ENCODE measurements at regions not wholly inside any gene's neighbourhood (a gene's known extent, or its start where the extent isn't known, plus 50 kb on each side); places are given as distances from the start of the nearest gene placed in this dataset.

DNA sequence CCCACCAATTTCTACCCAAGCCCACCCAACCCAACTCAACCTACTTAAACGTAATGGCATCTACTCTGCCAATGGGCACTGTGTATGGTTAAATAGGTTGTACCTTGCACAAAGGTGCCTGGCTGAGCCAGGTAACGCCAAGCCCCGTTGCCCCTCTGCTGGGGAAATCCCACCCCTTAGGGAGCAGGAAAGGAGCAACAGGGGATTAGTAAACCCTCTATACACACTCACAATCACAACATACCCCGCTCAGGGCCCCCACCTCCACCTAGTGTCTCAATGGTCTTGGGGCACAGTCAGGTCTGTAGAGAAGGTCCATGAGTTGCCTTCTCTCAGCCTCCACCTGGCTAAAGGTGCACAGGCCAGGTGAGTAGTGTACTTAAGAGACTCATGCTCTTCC is 74.3 kb upstream of the PCBD1 start:
- no peak for ATAC-seq (ENCODE audit: low read depth)
- ChIA-PET CTCF (no interaction called here), POLR2A (no interaction called here)
- no peak overlapping the region for H3K4me3 Mint-ChIP-seq
- DNase-seq: no peak
- H3K4me1 Mint-ChIP-seq: no peaks in the 10 kb centered on the region
- H3K36me3 Mint-ChIP-seq (ENCODE audit: low read depth): no peaks in the 10 kb centered on the region
- H3K27me3 Mint-ChIP-seq: peaks cover 5% of the 10 kb centered on the region
- intact Hi-C loops (cut with micrococcal nuclease): no loop called here
- H3K9me3 Mint-ChIP-seq: no peaks in the 10 kb centered on the region
- no peak overlapping the region for H3K27ac Mint-ChIP-seq
- TF ChIP-seq, protein P1, sequence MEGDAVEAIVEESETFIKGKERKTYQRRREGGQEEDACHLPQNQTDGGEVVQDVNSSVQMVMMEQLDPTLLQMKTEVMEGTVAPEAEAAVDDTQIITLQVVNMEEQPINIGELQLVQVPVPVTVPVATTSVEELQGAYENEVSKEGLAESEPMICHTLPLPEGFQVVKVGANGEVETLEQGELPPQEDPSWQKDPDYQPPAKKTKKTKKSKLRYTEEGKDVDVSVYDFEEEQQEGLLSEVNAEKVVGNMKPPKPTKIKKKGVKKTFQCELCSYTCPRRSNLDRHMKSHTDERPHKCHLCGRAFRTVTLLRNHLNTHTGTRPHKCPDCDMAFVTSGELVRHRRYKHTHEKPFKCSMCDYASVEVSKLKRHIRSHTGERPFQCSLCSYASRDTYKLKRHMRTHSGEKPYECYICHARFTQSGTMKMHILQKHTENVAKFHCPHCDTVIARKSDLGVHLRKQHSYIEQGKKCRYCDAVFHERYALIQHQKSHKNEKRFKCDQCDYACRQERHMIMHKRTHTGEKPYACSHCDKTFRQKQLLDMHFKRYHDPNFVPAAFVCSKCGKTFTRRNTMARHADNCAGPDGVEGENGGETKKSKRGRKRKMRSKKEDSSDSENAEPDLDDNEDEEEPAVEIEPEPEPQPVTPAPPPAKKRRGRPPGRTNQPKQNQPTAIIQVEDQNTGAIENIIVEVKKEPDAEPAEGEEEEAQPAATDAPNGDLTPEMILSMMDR (IDR thresholded peaks at IDR 0.05): no peak

DNA sequence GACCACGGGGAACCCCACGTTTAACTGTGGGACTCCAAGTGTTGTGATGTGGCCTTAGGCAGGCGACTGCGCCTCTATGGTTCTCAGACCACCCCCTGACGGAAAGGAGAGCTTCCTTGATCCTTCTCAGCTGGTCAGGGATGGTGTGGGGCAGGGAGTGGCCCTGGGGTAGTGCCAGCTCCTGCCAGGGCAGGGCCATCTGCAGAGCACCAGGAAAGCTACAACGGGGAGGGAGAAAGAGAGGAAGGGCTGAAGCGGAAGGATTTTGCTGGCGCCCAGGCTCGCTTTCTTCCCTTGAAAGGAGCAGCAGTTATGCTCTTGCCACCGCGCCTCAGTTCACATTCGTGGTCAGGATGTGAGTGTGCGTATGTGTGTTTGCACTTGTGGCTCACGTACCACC is 74.9 kb upstream of the PCBD1 start:
- ChIA-PET CTCF (no interaction called here), POLR2A (no interaction called here)
- H3K27ac Mint-ChIP-seq: no peak overlapping the region
- H3K27me3 Mint-ChIP-seq: peaks cover 5% of the 10 kb centered on the region
- no peaks in the 10 kb centered on the region for H3K4me1 Mint-ChIP-seq
- DNase-seq (no peak), ATAC-seq (ENCODE audit: low read depth) (no peak)
- no peaks in the 10 kb centered on the region for H3K9me3 Mint-ChIP-seq
- no peaks in the 10 kb centered on the region for H3K36me3 Mint-ChIP-seq (ENCODE audit: low read depth)
- H3K4me3 Mint-ChIP-seq: no peak overlapping the region
- TF ChIP-seq, protein P1 (IDR thresholded peaks at IDR 0.05): no peak
- intact Hi-C loops (cut with micrococcal nuclease): no loop called here

DNA sequence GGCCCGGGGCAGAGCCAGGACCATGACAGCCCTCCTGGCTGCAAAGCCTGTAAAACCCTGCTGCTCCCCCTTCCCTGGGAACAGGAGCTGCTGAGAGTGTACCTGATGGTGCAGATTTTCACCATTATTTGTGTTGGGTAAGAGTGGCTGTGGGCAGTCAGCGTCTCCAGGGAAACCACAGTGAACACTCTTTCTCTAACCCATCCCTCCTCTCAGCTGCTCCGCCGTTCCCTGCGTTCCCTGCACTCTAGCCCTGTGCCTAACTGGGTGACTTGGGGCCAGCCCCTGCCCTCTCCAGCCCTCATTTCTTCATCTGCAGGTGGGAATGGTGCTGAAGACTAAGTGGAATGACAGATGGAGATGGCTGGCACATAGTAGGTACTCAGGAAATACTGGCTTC is 75.9 kb upstream of the PCBD1 start:
- TF ChIP-seq, protein P1 (IDR thresholded peaks at IDR 0.05): no peak
- no peak for ATAC-seq (ENCODE audit: low read depth)
- Mint-ChIP-seq H3K4me3 (no peak overlapping the region), H3K4me1 (no peaks in the 10 kb centered on the region), H3K36me3 (ENCODE audit: low read depth) (no peaks in the 10 kb centered on the region), H3K27me3 (peaks cover 12% of the 10 kb centered on the region), H3K9me3 (no peaks in the 10 kb centered on the region), H3K27ac (no peak overlapping the region)
- ChIA-PET POLR2A (no interaction called here), CTCF (no interaction called here)
- no peak for DNase-seq
- intact Hi-C loops (cut with micrococcal nuclease): no loop called here

DNA sequence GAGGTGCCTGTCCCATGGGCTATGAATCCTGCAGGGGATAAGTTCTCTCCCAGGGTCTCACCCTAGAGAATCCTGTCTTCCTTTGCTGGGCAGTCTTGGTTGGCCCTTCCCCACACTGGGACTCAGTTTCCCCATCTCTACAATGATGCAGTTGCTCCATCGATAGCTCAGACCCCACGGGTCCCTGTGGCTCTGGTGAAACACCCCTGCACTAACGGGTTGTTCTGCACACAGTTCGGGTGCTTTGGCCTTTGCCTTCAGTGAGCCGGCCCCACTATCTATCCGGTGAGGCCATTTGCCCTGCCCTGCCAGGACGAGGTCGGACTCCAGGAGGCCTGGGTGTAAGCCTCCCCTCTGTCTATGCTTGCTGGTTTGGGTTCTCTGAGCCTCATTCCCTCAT is 76.5 kb upstream of the PCBD1 start:
- ChIA-PET POLR2A (no interaction called here), CTCF (no interaction called here)
- no peaks in the 10 kb centered on the region for H3K36me3 Mint-ChIP-seq (ENCODE audit: low read depth)
- H3K27me3 Mint-ChIP-seq: peaks cover 13% of the 10 kb centered on the region
- no peak overlapping the region for H3K27ac Mint-ChIP-seq
- no peaks in the 10 kb centered on the region for H3K4me1 Mint-ChIP-seq
- DNase-seq: no peak
- TF ChIP-seq, protein P1 (IDR thresholded peaks at IDR 0.05): no peak
- no peak overlapping the region for H3K4me3 Mint-ChIP-seq
- intact Hi-C loops (cut with micrococcal nuclease): no loop called here
- H3K9me3 Mint-ChIP-seq: no peaks in the 10 kb centered on the region
- ATAC-seq (ENCODE audit: low read depth): no peak

DNA sequence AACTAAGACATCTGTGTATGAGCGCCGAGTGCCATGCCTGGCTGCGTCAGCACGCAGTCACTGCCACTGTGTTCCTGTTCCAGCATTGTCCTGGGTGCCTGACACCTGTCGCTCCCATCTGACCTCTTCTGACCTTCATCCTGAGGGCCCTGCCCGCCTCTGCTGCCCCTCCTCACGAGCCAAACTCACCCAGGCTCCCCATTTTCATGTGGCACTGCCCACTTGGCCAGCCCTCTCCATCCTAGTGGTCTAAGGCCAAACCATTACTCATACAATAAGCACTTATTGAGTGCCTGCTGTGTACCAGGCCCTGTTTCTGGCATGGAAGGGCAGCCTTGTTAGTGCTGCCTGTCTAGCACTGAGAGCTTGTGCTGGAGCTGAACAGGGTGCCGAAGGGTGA is 77.2 kb upstream of the PCBD1 start:
- ATAC-seq (ENCODE audit: low read depth): no peak
- TF ChIP-seq, protein P1 (IDR thresholded peaks at IDR 0.05): no peak
- H3K36me3 Mint-ChIP-seq (ENCODE audit: low read depth): no peaks in the 10 kb centered on the region
- H3K9me3 Mint-ChIP-seq: no peaks in the 10 kb centered on the region
- no peak for DNase-seq
- ChIA-PET CTCF (no interaction called here), POLR2A (no interaction called here)
- H3K4me1 Mint-ChIP-seq: no peaks in the 10 kb centered on the region
- no peak overlapping the region for H3K4me3 Mint-ChIP-seq
- no peak overlapping the region for H3K27ac Mint-ChIP-seq
- H3K27me3 Mint-ChIP-seq: peaks cover 15% of the 10 kb centered on the region
- intact Hi-C loops (cut with micrococcal nuclease): no loop called here
